SKM-1 (cell line): ENCODE measurements at regions not wholly inside any gene's neighbourhood (a gene's known extent, or its start where the extent isn't known, plus 50 kb on each side); places are given as distances from the start of the nearest gene placed in this dataset.
"Not testable (repeated sequence)": the region's sequence is repeated elsewhere in the genome, so short reads cannot be mapped to it uniquely, and the experiment has no call there.

Experiments
- DNase-seq: peaks from one replicate; lab custom pipeline; 2025; ENCODE audit not compliant: unreplicated experiment; lab: John Stamatoyannopoulos, UW

DNA sequence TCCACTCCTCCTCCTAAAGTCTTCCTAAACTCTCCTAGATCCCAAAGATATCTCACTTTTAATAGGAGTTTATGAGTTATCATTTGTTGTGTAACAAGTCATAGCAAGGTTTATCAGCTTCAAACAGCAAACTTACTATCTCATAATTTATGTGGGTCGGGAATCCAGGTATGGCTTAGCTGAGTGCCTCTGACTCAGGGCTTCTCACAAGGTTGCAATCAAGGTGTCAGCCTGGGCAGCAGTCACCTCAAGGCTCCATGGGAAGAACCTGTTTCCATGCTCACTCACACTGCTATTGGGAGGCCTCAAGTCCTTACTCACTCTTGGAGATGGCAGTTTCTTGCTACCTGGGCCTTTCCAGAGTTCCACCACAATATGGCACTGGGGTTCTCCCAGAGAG is 889.8 kb downstream of the MCTP2 start:
- no peak for DNase-seq

DNA sequence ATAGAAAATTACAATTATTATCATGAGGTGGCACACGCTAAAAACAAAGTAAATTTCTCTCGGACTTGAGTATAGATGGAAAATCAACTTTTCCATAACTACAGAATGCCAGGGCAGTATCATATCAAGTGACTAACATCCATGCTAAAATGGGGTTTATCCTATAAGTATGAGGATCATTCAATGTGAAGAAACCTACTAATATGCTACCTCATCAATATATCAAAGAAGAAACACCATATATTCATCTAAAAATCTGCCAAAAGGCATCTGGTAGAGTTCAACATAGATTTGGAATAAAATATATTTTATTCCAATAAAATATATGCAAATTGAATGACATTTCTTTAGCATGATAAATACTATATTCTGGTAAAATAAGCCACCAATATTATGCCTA is 894.4 kb downstream of the MCTP2 start:
- DNase-seq, result no peak

DNA sequence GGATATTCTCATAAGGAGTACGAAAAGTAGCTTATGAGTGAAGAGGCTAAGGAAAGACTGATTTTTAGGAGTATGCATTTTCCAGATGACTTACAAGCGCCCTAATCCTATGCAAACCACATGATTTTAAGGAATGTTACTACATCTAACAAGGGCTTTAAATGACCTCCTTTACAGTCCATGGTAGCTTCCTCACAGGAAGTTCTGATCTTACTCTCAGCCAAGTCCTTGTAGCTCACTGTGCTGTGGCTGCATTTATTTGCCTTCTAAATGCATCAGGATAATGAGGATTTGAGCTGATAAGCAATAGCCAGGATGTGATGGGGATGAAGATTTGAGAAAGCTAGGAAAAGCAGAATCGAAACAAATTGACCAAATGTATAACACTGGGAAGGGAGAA is 896.0 kb downstream of the MCTP2 start:
- no peak for DNase-seq

DNA sequence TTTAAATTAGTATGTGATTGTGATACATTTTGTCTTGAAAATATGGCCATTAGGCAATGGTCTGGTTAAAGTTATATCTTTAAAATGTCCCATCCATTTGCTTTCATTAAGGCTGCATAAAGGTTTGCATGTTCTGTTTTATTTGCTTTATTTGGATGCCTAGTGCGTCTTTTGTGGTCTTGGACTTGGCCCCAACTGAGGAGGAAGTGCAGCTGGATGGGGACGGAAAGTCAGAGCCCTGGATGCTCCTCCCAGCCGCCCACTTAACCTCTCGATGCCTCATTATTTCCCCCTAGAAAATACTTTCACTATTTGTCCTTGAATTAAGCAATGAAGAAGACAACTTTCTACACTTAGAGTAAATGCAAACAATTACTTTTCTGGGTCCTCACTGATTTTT is 898.2 kb downstream of the MCTP2 start:
- no peak for DNase-seq

DNA sequence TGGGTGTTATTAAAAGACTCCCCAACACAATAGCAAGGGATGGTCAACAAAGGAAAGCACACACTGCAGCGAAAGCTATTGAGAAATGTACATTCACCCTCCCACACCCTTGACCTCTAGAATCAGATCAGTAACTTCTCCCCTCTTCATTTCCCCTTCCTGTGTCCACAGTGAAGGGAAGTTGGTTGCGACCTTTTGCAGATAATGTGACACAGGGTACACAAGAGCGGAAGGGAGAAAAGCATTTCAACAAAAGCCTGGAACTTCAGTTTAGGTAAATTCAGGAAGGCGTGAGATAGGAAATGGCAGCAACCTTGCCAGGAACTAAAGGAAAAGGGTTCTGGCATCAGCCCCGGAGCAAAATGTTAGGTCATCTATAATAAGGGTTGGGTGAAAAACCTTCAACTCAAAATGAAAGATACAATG is 899.8 kb downstream of the MCTP2 start:
- peak; percentile 38 for DNase-seq

DNA sequence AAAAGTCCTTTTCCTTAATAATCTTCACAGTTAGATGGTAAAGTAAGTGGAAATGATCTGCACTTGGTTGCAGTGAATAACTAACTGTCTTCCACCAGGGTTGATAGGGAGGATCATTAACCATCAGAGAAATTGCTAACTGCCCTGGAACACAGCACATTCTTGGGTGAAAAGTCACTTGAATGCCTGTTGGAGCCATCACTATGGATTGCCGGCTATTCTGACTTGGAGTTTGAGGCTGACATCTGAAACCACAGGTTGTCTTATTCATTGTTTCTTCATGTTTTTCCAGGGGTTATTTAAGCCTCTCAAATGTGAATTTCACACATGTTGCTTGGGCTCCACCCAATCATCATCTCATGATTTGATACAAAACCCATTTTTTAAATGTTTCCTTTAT is 901.4 kb downstream of the MCTP2 start:
- no peak for DNase-seq

DNA sequence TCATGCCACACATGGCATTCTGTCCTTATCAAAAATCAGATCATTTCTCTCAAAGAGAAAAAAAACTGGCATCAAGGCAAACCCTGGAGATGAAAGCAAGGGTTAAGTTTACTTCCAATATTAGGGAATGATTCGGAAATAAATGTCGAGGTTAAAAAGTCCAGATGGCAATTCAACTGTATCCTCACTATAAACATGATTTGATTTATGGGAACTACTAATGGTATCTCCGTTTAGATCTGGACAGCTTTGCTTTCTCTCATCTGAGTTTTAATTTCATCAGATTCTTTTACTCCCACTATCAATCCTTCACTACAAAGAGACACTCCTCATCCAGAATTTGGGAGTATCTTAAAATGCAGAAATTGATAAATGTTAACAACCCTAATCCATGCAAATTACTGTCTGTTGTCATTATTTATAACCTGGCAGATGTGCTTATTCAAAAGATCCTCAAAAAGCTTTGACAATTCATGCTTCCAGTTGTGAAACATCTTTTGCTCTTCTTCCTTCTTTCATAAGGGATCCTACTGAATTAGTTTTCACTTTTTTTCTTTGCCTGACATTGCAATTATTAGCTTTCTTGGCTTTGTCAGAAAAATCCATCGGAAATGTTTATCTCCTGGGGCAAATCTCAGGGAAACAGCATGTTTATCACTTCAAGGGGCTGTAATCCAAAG is 903.2 kb downstream of the MCTP2 start:
- DNase-seq, result no peak

DNA sequence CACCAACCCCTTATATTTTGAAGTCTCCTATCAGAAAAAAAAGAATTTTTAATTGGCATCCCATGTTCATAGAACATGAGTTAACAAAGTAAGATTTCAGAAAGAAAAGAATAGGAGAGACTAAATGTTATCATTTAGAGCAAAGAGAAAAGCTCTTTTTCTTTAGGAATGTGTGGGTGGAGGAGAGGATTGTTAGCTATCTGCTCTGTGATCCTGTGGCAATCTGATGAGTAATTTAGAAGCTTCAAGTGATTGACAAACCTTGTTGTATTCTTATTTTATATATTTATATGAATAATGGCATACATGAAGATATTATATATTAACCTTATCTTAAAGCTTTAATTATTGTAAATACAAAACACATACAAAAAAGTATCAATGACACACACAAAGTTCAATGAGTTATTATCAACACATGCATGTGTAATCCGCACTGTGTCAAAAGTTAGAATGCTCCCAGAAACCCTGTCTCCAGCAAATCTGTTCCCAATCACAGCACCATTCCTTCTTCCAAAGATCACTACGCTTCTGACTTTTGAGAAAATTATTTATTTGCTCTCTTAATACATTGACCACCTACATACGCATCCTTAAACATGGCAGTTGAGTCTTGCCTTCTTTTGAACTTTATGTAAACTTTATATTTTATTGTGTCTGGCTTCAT is 907.4 kb downstream of the MCTP2 start:
- DNase-seq, result no peak

DNA sequence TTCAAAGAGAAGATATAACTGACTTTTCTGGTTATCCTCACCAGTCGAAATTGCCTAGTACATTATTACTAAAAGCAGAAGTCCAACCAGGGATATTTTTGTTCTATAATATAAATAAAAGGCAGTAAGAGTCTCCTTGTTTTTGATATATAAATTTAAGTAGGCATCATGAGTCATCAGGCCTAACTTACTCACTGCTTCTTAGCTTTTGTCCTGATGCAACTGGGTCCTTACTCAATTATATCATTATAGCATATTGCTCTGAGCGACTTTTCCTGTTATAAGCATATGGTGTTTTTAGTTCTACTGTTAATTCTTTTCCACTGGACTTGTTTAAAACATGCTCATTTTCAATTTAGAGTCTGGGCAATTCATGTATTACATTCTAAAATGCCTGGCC is 910.1 kb downstream of the MCTP2 start:
- DNase-seq, result no peak

DNA sequence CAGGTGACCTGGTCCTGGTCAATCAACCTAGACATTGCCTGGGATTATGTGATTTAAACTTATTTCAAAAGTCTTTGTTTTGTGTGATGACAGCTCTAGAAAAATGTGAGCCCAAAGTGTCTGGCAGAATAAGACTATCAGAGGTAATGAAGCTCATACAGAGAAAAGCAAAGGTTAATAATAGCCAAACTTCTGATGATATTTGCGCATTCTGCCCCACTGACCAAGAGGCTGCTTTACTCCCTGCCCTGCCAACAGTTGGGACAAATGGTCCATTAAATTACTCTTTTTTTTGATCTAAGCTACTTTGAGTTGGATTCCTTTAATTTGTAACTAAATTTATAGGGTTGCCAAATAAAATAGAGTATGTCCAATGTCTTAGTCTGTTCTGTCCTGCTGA is 911.2 kb downstream of the MCTP2 start:
- DNase-seq, result no peak

DNA sequence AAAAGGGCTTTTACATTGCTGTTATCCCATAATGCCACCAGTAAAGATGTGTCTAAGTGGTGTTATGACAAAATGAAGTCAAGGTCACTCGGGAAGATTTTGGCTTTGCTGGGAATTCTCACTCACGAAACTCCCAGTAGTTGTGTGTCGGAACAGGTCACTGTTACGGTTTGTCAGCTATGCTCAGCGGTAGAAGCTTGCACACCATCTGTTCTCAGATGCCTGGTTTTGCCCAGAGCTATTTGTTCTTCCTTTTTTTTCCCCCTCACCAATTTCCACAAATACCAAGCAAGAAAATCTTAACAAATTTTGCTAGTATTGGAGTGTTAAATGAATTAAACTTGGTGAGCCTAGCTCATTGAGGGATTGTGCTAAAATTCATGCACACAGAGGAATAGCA is 915.1 kb downstream of the MCTP2 start:
- DNase-seq, result no peak

DNA sequence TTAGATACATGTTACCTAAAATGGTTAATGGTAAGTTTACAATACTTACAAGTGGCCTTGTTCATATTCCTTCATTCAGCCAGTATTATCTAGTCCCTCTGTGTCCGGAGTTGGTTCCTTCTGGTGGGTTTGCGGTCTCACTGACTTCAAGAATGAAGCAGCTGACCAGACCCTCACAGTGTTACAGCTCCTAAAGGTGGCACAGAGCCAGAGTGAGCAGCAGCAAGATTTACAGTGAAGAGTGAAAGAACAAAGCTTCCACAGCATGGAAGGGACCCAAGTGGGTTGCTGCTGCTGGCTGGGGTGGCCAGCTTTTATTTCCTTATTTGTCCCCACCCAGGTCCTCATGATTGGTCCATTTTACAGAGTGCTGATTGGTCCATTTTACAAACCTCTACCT is 916.8 kb downstream of the MCTP2 start:
- DNase-seq, result no peak

DNA sequence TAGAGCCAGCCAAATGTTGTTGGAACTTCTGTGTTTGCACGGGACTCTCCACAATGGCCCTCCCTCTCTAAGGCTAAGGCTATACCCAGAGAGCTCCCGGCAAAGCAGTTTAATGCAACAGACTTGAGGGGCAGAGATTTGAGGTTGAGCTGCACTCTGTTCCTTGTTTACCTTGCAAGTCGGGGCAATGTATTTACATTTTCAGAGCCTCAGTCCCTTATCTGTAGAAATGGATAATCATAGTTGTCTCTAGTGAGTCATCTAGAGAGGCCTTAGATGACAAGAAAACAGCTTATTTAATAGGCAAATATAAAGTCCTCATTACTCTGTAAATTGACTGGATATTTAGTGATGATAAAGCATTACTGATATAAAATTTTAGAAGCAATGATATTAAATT is 917.7 kb downstream of the MCTP2 start:
- no peak for DNase-seq

DNA sequence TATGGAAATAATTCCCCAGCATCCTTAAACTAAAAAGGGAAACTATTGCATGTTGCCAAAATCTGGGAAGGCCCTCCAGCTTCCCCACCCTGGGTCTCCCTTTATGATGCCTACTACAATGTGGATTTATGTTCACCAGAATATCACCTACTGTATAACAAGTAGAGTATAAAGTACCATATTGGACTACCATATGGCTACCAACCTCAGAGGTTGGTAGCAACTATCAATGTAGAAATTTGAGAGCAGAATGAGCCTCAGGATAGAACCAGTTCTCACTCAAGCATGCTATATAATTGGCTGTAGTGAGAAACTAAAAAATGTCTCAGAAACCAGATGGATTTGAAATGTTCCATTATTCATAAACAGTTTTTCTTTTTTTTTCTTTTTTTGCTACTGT is 918.4 kb downstream of the MCTP2 start:
- no peak for DNase-seq

DNA sequence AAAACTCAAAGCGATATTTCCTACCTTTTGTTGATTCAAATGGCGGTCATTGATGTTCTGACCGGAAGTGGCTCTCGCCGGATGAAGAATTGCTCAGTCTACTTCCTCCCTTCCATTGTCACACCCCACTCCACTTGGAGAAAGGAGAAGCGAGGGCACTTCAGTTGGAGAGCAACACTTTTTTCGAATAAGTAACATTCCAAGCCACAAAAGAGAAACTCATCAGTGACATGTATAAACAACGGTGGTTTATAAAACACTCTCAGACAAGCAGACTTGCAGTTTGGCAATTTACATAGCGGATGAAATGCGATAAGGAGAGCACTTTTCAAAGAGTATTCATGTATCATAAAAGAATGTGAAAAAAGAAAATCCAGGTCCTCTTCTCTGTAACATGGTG is 919.1 kb downstream of the MCTP2 start:
- DNase-seq, result no peak

DNA sequence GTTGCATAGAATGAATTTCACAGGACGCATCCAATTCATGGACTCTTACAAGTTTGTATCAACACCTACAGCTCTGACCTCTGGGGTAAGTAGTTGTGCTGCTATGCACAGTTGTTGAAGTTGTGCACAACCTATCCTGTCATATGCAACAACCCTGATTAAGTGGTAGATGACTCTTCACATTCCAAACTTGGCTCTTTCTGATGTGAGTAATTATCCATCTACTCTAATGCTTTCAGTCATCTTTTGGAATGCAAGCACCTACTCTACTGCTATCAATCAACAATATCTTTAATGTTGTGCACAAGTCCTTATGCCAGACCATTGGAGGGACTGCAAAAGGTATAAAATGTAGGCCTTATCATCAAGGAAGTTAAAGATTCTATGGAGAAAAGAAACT is 921.4 kb downstream of the MCTP2 start:
- no peak for DNase-seq

DNA sequence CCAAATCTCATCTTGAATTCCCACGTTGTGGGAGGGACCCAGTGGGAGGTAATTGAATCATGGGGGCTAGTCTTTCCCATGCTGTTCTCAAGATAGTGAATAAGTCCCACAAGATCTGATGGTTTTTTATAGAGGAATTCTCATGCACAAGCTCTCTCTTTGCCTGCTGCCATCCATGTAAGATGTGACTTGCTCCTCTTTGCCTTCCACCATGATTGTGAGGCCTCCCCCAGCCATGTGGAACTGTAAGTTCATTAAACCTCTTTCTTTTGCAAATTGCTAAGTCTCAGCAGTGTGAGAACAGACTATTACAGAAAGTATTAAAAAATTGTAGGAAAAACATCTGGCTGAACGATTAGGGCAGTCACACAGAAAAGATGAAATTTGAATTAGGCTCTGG is 921.8 kb downstream of the MCTP2 start:
- not testable (repeated sequence) for DNase-seq

DNA sequence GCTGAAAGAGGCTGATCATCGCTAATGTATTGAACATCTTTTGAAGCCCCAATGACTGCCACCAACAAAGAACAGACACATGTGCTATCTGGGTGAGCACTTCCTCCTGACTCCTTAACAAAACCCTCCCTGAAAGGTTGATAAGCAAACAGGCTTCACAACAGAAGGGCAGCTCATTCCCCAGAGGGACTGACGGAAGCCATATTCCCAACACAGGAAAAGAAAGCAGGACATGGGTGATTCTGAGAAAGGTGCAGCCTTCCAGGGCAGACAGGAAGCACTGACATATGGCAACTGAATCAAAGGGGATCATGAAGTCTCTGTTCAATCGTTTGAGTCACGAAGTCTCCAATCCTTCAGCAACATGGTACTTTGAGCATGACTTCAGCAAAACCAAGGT is 929.0 kb downstream of the MCTP2 start:
- DNase-seq, result no peak

DNA sequence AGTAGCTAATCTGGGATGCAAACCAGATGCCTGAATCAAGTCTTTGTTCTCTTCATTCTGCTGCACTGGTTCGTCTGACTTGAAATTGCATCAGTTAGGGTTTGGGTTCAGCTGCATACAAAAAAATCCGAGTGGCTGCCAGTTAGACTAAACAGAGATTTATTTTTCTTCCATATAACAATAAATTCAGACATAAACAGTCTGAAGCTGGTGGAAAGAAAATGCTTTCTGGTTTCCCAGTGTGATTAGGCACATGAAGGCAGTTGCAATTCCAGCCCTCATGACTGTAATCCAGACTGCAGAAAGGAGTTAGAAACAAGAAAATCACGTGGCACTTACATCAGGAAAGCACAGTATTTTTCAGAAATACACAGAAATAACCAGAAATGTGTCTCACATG is 930.7 kb downstream of the MCTP2 start:
- no peak for DNase-seq

DNA sequence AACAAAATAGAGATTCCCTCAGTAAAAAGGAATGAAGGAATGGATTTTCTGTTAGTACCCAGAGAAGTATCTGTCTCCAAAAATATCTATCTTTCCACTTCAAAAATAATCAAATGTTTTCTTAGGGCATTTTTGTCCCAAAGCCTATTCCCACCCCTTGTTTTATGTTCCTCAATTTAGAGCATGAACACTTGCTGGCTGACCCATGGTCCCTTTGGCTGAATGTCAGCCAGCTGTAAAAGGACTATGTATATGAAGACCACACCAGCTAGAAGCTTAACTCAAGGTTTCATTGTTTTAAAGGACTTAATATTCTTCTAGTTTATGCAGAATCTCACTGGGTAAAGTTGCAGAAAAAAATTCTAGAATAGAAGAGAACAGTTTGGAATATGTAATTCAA is 931.2 kb downstream of the MCTP2 start:
- DNase-seq, result no peak

DNA sequence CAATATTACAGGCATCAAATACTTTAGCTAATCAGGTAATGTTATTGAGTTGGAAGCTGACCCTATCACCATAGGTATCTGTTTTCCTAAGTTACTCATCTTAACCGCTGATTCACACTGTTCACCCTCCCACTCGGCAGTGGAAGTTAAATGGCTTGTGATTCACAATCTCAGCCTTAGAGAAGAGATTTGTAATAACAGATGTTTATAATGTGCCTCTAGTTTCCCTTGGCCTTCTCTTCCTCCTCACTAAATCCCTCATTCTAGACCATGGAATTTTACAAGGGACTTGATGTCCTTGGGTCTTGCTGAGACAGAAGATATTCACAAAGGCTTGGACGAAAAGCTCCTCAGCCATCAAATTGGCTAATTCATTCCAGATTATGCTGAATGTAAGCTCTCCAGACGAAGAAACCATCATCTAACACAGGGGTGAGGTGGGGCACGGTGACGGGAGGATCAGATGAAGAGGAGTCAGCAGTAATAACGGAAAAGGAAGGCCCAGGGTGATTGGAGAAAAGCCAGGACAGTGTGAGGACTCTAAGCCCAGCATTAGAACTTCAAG is 931.7 kb downstream of the MCTP2 start:
- DNase-seq, result no peak

DNA sequence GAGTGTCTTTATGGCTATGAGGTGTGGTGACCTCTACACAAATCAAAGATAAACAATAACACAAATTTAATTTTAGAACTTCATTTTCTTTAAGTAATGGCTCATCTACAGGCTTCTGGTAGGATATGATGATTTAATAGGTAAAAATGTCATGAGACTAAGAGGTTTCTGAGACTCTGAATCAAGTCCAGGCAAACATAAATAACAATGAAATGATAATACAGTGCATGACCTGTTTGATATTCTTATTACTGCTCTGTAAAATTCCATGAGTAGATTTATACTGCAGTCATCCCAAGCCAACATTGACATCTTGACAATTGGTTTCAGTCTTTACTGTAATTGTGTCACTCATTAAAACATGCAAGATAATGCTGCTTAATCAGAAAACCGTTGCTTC is 936.8 kb downstream of the MCTP2 start:
- no peak for DNase-seq

DNA sequence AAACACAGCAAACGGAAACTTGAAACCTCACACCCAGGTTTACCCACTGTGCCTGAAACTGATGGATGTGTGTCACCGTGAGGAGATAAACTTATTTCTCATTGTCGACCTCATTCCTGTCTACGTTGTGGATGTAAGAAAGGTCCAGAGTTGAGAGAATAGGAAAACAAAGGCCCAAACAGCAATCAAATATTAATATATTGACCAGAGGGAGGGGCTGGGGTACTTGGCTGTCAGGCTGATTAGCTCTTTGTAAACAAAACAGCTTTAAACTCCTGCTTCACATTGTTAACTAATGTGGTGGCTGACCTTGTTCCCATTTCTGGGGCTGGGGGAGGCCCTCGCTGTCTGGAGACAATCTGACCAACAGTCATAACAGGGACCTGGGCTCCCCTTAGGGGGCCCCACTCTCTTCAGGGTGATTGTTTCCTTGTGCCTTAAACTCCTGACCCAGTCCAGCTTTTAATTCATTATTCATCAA is 937.6 kb downstream of the MCTP2 start:
- DNase-seq, result no peak
